Gastrocnemius medialis (tissue), 4 donors: ENCODE measurements at regions not wholly inside any gene's neighbourhood (a gene's known extent, or its start where the extent isn't known, plus 50 kb on each side); places are given as distances from the start of the nearest gene placed in this dataset.

Source experiments
- ATAC-seq, 2 donors: fragments of 150-250 bp; one replicate each; pipeline ENCODE4 v1.9.1; 2016
- DNase-seq, 2 donors: peaks; one replicate each; pipeline ENCODE4 v3.0.0-alpha.2; 2019
- H3K27ac ChIP-seq, 4 donors: fragments of 200-600 bp; sonication (generic); 1 replicate in 1 of 4; 2 replicates in 3 of 4; pipeline ENCODE4 v1.5.1; 2016 to 2018; ENCODE audit warnings: mild to moderate bottlenecking in 2 of 4, moderate library complexity in 1 of 4
- H3K27me3 ChIP-seq, 3 donors: fragments of 200-600 bp; sonication (generic) in 2 of 3; 1 replicate in 1 of 3; 2 replicates in 2 of 3; pipeline versions ENCODE4 v1.5.1 to v1.6.0; 2016 to 2019; ENCODE audit warnings: mild to moderate bottlenecking in 1 of 3, moderate library complexity in 1 of 3
- H3K36me3 ChIP-seq, 2 donors: fragments of 200-600 bp; sonication (generic) in 1 of 2; one replicate each; pipeline ENCODE4 v1.5.1; 2017 to 2018
- H3K4me1 ChIP-seq, 2 donors: fragments of 200-600 bp; sonication (generic) in 1 of 2; one replicate each; pipeline ENCODE4 v1.5.1; 2016 to 2017; ENCODE audit warnings: mild to moderate bottlenecking in 2 of 2
- H3K4me3 ChIP-seq, 4 donors: fragments of 200-600 bp; sonication (generic) in 3 of 4; 1 replicate in 1 of 4; 2 replicates in 3 of 4; pipeline ENCODE4 v1.5.1; 2016 to 2019; ENCODE audit warnings: mild to moderate bottlenecking in 2 of 4
- H3K9me3 ChIP-seq, 3 donors: fragments of 200-600 bp; sonication (generic) in 2 of 3; 1 replicate in 1 of 3; 2 replicates in 2 of 3; pipeline ENCODE4 v1.5.1; 2016 to 2019
- POLR2A ChIP-seq, 2 donors: fragments of 450-650 bp; IDR thresholded peaks; one replicate each; pipeline ENCODE4 v1.6.1; 2017; ENCODE audit warnings: antibody characterized with exemption in 2 of 2, mild to moderate bottlenecking in 2 of 2, moderate library complexity in 2 of 2
- in situ Hi-C, 4 donors: fragments of 200-750 bp; cut with MboI; loops; one replicate each; pipeline versions ENCODE4 v1.15.0 to v1.8.0; 2017; ENCODE audit warnings: low sequenced_read_pairs in 4 of 4
- intact Hi-C: fragments of 100-400 bp; cut with DNase I; formaldehyde crosslinking; loops from one replicate; pipeline ENCODE4 v1.15.1; 2023; ENCODE audit warnings: low total_unique reads
- TF ChIP-seq, protein P1 (sequence below), 5 experiments: fragments of 450-650 bp in 3 of 5; fragments of 200-600 bp in 2 of 5; sonication (generic) in 2 of 5; IDR thresholded peaks in 4 of 5; conservative IDR thresholded peaks in 1 of 5; 1 replicate in 4 of 5; 2 replicates in 1 of 5; pipeline ENCODE4 v1.5.1; 2016 to 2019; ENCODE audit warnings: antibody characterized with exemption in 5 of 5, mild to moderate bottlenecking in 3 of 5, moderate library complexity in 3 of 5

GRCh38 chr15:77819048-77819850 is 186.5 kb upstream of the LINGO1 start:
- Histone ChIP-seq H3K4me3 (peak overlapping the region in 3 of 4 donors; percentile 15 to 32 (median 28)), H3K9me3 (no peaks in the 10 kb centered on the region), H3K27ac (no peak overlapping the region), H3K27me3 (peaks cover 27 to 42% (median 40%) of the 10 kb centered on the region in 3 donors), H3K4me1 (no peaks in the 10 kb centered on the region), H3K36me3 (no peaks in the 10 kb centered on the region)
- TF ChIP-seq, protein P1, sequence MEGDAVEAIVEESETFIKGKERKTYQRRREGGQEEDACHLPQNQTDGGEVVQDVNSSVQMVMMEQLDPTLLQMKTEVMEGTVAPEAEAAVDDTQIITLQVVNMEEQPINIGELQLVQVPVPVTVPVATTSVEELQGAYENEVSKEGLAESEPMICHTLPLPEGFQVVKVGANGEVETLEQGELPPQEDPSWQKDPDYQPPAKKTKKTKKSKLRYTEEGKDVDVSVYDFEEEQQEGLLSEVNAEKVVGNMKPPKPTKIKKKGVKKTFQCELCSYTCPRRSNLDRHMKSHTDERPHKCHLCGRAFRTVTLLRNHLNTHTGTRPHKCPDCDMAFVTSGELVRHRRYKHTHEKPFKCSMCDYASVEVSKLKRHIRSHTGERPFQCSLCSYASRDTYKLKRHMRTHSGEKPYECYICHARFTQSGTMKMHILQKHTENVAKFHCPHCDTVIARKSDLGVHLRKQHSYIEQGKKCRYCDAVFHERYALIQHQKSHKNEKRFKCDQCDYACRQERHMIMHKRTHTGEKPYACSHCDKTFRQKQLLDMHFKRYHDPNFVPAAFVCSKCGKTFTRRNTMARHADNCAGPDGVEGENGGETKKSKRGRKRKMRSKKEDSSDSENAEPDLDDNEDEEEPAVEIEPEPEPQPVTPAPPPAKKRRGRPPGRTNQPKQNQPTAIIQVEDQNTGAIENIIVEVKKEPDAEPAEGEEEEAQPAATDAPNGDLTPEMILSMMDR (IDR thresholded peaks at IDR 0.05 in 4 of 5, conservative IDR thresholded peaks at IDR 0.05 in 1 of 5): no peak
- no peak for TF ChIP-seq POLR2A (IDR thresholded peaks at IDR 0.05)
- no peak for DNase-seq
- in situ Hi-C loops (no loop called here), intact Hi-C loops (no loop called here)
- no peak for ATAC-seq

- Histone ChIP-seq H3K36me3 (no peaks in the 10 kb centered on the region), H3K27me3 (peaks cover 27 to 42% (median 40%) of the 10 kb centered on the region in 3 donors), H3K9me3 (no peaks in the 10 kb centered on the region), H3K4me3 (no peak overlapping the region), H3K27ac (no peak overlapping the region), H3K4me1 (no peaks in the 10 kb centered on the region)
- in situ Hi-C loops: no loop called here
- TF ChIP-seq POLR2A (IDR thresholded peaks at IDR 0.05): no peak
- TF ChIP-seq, protein P1 (IDR thresholded peaks at IDR 0.05 in 4 of 5, conservative IDR thresholded peaks at IDR 0.05 in 1 of 5): no peak
- ATAC-seq (no peak), DNase-seq (no peak)
- intact Hi-C loops: no loop called here
Observed at GRCh38 chr15:77818484-77819047, 185.9 kb upstream of the LINGO1 start.

GRCh38 chr15:77817434-77817833 is 184.7 kb upstream of the LINGO1 start:
- no peak for ATAC-seq
- no peaks in the 10 kb centered on the region for H3K9me3 ChIP-seq
- H3K27me3 ChIP-seq: peaks cover 27 to 42% (median 40%) of the 10 kb centered on the region in 3 donors
- H3K4me3 ChIP-seq: no peak overlapping the region
- in situ Hi-C loops (no loop called here), intact Hi-C loops (no loop called here)
- no peak for DNase-seq
- H3K4me1 ChIP-seq: no peaks in the 10 kb centered on the region
- no peak overlapping the region for H3K27ac ChIP-seq
- H3K36me3 ChIP-seq: no peaks in the 10 kb centered on the region
- TF ChIP-seq POLR2A (IDR thresholded peaks at IDR 0.05): no peak
- TF ChIP-seq, protein P1 (IDR thresholded peaks at IDR 0.05 in 4 of 5, conservative IDR thresholded peaks at IDR 0.05 in 1 of 5): no peak

GRCh38 chr15:77816983-77817382 is 184.3 kb upstream of the LINGO1 start:
- TF ChIP-seq, protein P1 (IDR thresholded peaks at IDR 0.05 in 4 of 5, conservative IDR thresholded peaks at IDR 0.05 in 1 of 5): no peak
- no peak for TF ChIP-seq POLR2A (IDR thresholded peaks at IDR 0.05)
- H3K27me3 ChIP-seq: peaks cover 27 to 42% (median 39%) of the 10 kb centered on the region in 3 donors
- no peaks in the 10 kb centered on the region for H3K36me3 ChIP-seq
- H3K4me3 ChIP-seq: no peak overlapping the region
- H3K4me1 ChIP-seq: no peaks in the 10 kb centered on the region
- no peaks in the 10 kb centered on the region for H3K9me3 ChIP-seq
- in situ Hi-C loops: no loop called here
- intact Hi-C loops: no loop called here
- no peak for DNase-seq
- ATAC-seq: no peak
- no peak overlapping the region for H3K27ac ChIP-seq
